ENCODE measurements at regions not wholly inside any gene's neighbourhood (a gene's known extent, or its start where the extent isn't known, plus 50 kb on each side); places are given as distances from the start of the nearest gene placed in this dataset.

- DNase-seq (ENCODE audit: extremely low read depth, low read depth) = no peak
- no peak for TF ChIP-seq CTCF (IDR thresholded peaks at IDR 0.05; ENCODE audit: low read depth, low read length, missing control alignments)
- H3K4me3 ChIP-seq (replicated peaks; ENCODE audit: low read depth, low read length) = no peak overlapping the region
Observed at GRCh38 chr10:58971796-58972491, 204.5 kb upstream of the PHYHIPL start.

- no peak for TF ChIP-seq CTCF (IDR thresholded peaks at IDR 0.05; ENCODE audit: low read depth, low read length, missing control alignments)
- no peak overlapping the region for H3K4me3 ChIP-seq (replicated peaks; ENCODE audit: low read depth, low read length)
- DNase-seq (ENCODE audit: extremely low read depth, low read depth) = no peak
Observed at GRCh38 chr10:58972576-58973234, 203.7 kb upstream of the PHYHIPL start.

GRCh38 chr10:58973235-58973595 lies 203.2 kb upstream of the PHYHIPL start:
- no peak for TF ChIP-seq CTCF (IDR thresholded peaks at IDR 0.05; ENCODE audit: low read depth, low read length, missing control alignments)
- DNase-seq (ENCODE audit: extremely low read depth, low read depth) = no peak
- H3K4me3 ChIP-seq (replicated peaks; ENCODE audit: low read depth, low read length) = no peak overlapping the region

GRCh38 chr10:58976254-58976653 lies 200.2 kb upstream of the PHYHIPL start:
- no peak overlapping the region for H3K4me3 ChIP-seq (replicated peaks; ENCODE audit: low read depth, low read length)
- no peak for DNase-seq (ENCODE audit: extremely low read depth, low read depth)
- TF ChIP-seq CTCF (IDR thresholded peaks at IDR 0.05; ENCODE audit: low read depth, low read length, missing control alignments) = no peak

GRCh38 chr10:58979711-58980110 lies 196.7 kb upstream of the PHYHIPL start:
- TF ChIP-seq CTCF (IDR thresholded peaks at IDR 0.05; ENCODE audit: low read depth, low read length, missing control alignments) = no peak
- no peak overlapping the region for H3K4me3 ChIP-seq (replicated peaks; ENCODE audit: low read depth, low read length)
- no peak for DNase-seq (ENCODE audit: extremely low read depth, low read depth)

GRCh38 chr10:58980826-58981415 lies 195.5 kb upstream of the PHYHIPL start:
- H3K4me3 ChIP-seq (replicated peaks; ENCODE audit: low read depth, low read length) = no peak overlapping the region
- no peak for DNase-seq (ENCODE audit: extremely low read depth, low read depth)
- TF ChIP-seq CTCF (IDR thresholded peaks at IDR 0.05; ENCODE audit: low read depth, low read length, missing control alignments) = no peak

All from HFF-Myc (cell line).